Peyer's patch (tissue), 4 donors: ENCODE measurements at regions not wholly inside any gene's neighbourhood (a gene's known extent, or its start where the extent isn't known, plus 50 kb on each side); places are given as distances from the start of the nearest gene placed in this dataset.
"Not testable (repeated sequence)": the region's sequence is repeated elsewhere in the genome, so short reads cannot be mapped to it uniquely, and the experiment has no call there.

ENCODE experiments used
- DNase-seq, 3 donors: peaks; one replicate each; pipeline ENCODE4 v3.0.0-alpha.2; 2017 to 2019
- H3K27ac ChIP-seq, 4 donors: fragments of 200-600 bp; sonication (generic); one replicate each; pipeline ENCODE4 v1.5.1; 2016 to 2019
- H3K27me3 ChIP-seq, 2 donors: fragments of 200-600 bp; sonication (generic); one replicate each; pipeline ENCODE4 v1.5.1; 2019
- H3K36me3 ChIP-seq, 3 donors: fragments of 200-600 bp; sonication (generic); one replicate each; pipeline ENCODE4 v1.5.1; 2016 to 2019
- H3K4me1 ChIP-seq, 4 donors: fragments of 200-600 bp; sonication (generic); one replicate each; pipeline ENCODE4 v1.5.1; 2016 to 2019
- H3K4me3 ChIP-seq, 4 donors: fragments of 200-600 bp; sonication (generic); 1 replicate in 3 of 4; 2 replicates in 1 of 4; pipeline ENCODE4 v1.5.1; 2016 to 2019; ENCODE audit warnings: mild to moderate bottlenecking in 1 of 4
- H3K9me3 ChIP-seq, 4 donors: fragments of 200-600 bp; sonication (generic); one replicate each; pipeline ENCODE4 v1.5.1; 2016 to 2019; ENCODE audit warnings: mild to moderate bottlenecking in 1 of 4
- CTCF ChIP-seq, 6 experiments: fragments of 450-650 bp in 4 of 6; fragments of 200-600 bp in 2 of 6; sonication (generic) in 1 of 6; IDR thresholded peaks; one replicate each; pipeline ENCODE4 v1.5.1; 2017 to 2019; ENCODE audit warnings: antibody characterized with exemption in 6 of 6, mild to moderate bottlenecking in 3 of 6, moderate library complexity in 1 of 6
- POLR2A ChIP-seq, 2 donors: fragments of 450-650 bp; IDR thresholded peaks; one replicate each; pipeline ENCODE4 v1.5.1; 2017; ENCODE audit warnings: antibody characterized with exemption in 2 of 2, mild to moderate bottlenecking in 2 of 2, moderate library complexity in 2 of 2

GRCh38 chr13:103895835-103896531 is 829.8 kb upstream of the SLC10A2 start:
- TF ChIP-seq POLR2A (IDR thresholded peaks at IDR 0.05) (no peak), CTCF (IDR thresholded peaks at IDR 0.05) (no peak)
- Histone ChIP-seq H3K36me3 (no peaks in the 10 kb centered on the region), H3K4me1 (no peaks in the 10 kb centered on the region), H3K4me3 (no peak overlapping the region), H3K27me3 (no peaks in the 10 kb centered on the region), H3K9me3 (no peaks in the 10 kb centered on the region), H3K27ac (no peak overlapping the region)
- DNase-seq: no peak

- no peak for TF ChIP-seq CTCF (IDR thresholded peaks at IDR 0.05)
- TF ChIP-seq POLR2A (IDR thresholded peaks at IDR 0.05): no peak
- no peak overlapping the region for H3K27ac ChIP-seq
- no peaks in the 10 kb centered on the region for H3K9me3 ChIP-seq
- no peaks in the 10 kb centered on the region for H3K27me3 ChIP-seq
- DNase-seq: no peak
- H3K36me3 ChIP-seq: no peaks in the 10 kb centered on the region
- H3K4me1 ChIP-seq: no peaks in the 10 kb centered on the region
- no peak overlapping the region for H3K4me3 ChIP-seq
These were observed 828.4 kb upstream of the SLC10A2 start for GRCh38 chr13:103894626-103895025.

- no peak for DNase-seq
- H3K4me1 ChIP-seq: no peaks in the 10 kb centered on the region
- H3K36me3 ChIP-seq: no peaks in the 10 kb centered on the region
- no peaks in the 10 kb centered on the region for H3K9me3 ChIP-seq
- H3K27ac ChIP-seq: no peak overlapping the region
- no peak overlapping the region for H3K4me3 ChIP-seq
- TF ChIP-seq POLR2A (IDR thresholded peaks at IDR 0.05): no peak
- no peak for TF ChIP-seq CTCF (IDR thresholded peaks at IDR 0.05)
- H3K27me3 ChIP-seq: no peaks in the 10 kb centered on the region
These were observed 818.0 kb upstream of the SLC10A2 start for GRCh38 chr13:103884101-103884723.

- Histone ChIP-seq H3K27ac (no peak overlapping the region), H3K27me3 (no peaks in the 10 kb centered on the region), H3K9me3 (no peaks in the 10 kb centered on the region), H3K36me3 (no peaks in the 10 kb centered on the region), H3K4me3 (no peak overlapping the region), H3K4me1 (no peaks in the 10 kb centered on the region)
- TF ChIP-seq CTCF (IDR thresholded peaks at IDR 0.05) (no peak), POLR2A (IDR thresholded peaks at IDR 0.05) (no peak)
- no peak for DNase-seq
These were observed 817.5 kb upstream of the SLC10A2 start for GRCh38 chr13:103883698-103884097.

GRCh38 chr13:103883164-103883563 is 816.9 kb upstream of the SLC10A2 start:
- TF ChIP-seq CTCF (IDR thresholded peaks at IDR 0.05) (peak in 3 of 6 experiments; percentile 16 to 33 (median 31)), POLR2A (IDR thresholded peaks at IDR 0.05) (no peak)
- Histone ChIP-seq H3K27me3 (no peaks in the 10 kb centered on the region), H3K36me3 (no peaks in the 10 kb centered on the region), H3K9me3 (no peaks in the 10 kb centered on the region), H3K4me1 (no peaks in the 10 kb centered on the region), H3K4me3 (no peak overlapping the region), H3K27ac (no peak overlapping the region)
- DNase-seq: peak in 2 of 3 donors; percentile 59 to 66

GRCh38 chr13:103880146-103880545 is 813.9 kb upstream of the SLC10A2 start:
- not testable (repeated sequence) for H3K4me3 ChIP-seq, H3K9me3 ChIP-seq, H3K36me3 ChIP-seq, H3K27ac ChIP-seq, H3K27me3 ChIP-seq, H3K4me1 ChIP-seq, DNase-seq
